Type B pancreatic cell (in vitro differentiated cells): ENCODE measurements at regions not wholly inside any gene's neighbourhood (a gene's known extent, or its start where the extent isn't known, plus 50 kb on each side); places are given as distances from the start of the nearest gene placed in this dataset.

Experiments used
- DNase-seq: peaks from one replicate; pipeline ENCODE4 v3.0.0; 2021; ENCODE audit warnings: mixed read lengths; ENCODE audit not compliant: unreplicated experiment; ENCODE audit errors: extremely low spot score
- H3K27ac Mint-ChIP-seq: 2 replicates; pipeline ENCODE4 v1.8.0; 2021; ENCODE audit warnings: mild to moderate bottlenecking, mixed read lengths
- H3K27me3 Mint-ChIP-seq: 2 replicates; pipeline ENCODE4 v1.8.0; 2021; ENCODE audit warnings: mixed read lengths
- H3K36me3 Mint-ChIP-seq: 2 replicates; pipeline ENCODE4 v1.8.0; 2021; ENCODE audit warnings: mixed read lengths
- H3K4me1 Mint-ChIP-seq: one replicate; pipeline ENCODE4 v1.8.0; 2021; ENCODE audit warnings: mixed read lengths; ENCODE audit not compliant: unreplicated experiment
- H3K4me3 Mint-ChIP-seq: 2 replicates; pipeline ENCODE4 v1.8.0; 2021; ENCODE audit warnings: mild to moderate bottlenecking, mixed read lengths
- H3K9me3 Mint-ChIP-seq: 2 replicates; pipeline ENCODE4 v1.8.0; 2021; ENCODE audit warnings: mixed read lengths
- CTCF ChIP-seq: fragments of 200-600 bp; sonication (generic); conservative IDR thresholded peaks from 2 replicates; pipeline ENCODE4 v1.5.0; 2021; ENCODE audit warnings: antibody characterized with exemption, mild to moderate bottlenecking

- Mint-ChIP-seq H3K36me3 (no peaks in the 10 kb centered on the region), H3K4me3 (no peak overlapping the region), H3K9me3 (peaks cover under 1% of the 10 kb centered on the region), H3K27ac (no peak overlapping the region), H3K4me1 (peaks cover 5% of the 10 kb centered on the region), H3K27me3 (peaks cover 5% of the 10 kb centered on the region)
- DNase-seq, result no peak
- TF ChIP-seq CTCF, result no peak
These were observed 89.6 kb downstream of the MCFD2 start for GRCh38 chr2:46825939-46826568.

GRCh38 chr2:46825231-46825938 is 90.2 kb downstream of the MCFD2 start:
- peaks cover 8% of the 10 kb centered on the region for H3K27me3 Mint-ChIP-seq
- TF ChIP-seq CTCF, result no peak
- H3K9me3 Mint-ChIP-seq, result no peaks in the 10 kb centered on the region
- H3K4me3 Mint-ChIP-seq, result no peak overlapping the region
- no peaks in the 10 kb centered on the region for H3K36me3 Mint-ChIP-seq
- no peak overlapping the region for H3K27ac Mint-ChIP-seq
- no peak for DNase-seq
- peaks cover 5% of the 10 kb centered on the region for H3K4me1 Mint-ChIP-seq

GRCh38 chr2:46824611-46825010 is 91.0 kb downstream of the MCFD2 start:
- no peak for TF ChIP-seq CTCF
- Mint-ChIP-seq H3K36me3 (no peaks in the 10 kb centered on the region), H3K4me1 (peaks cover 5% of the 10 kb centered on the region), H3K4me3 (no peak overlapping the region), H3K27me3 (peaks cover 11% of the 10 kb centered on the region), H3K27ac (no peak overlapping the region), H3K9me3 (no peaks in the 10 kb centered on the region)
- DNase-seq, result no peak

GRCh38 chr2:46821600-46821999 is 94.0 kb downstream of the MCFD2 start:
- peaks cover 8% of the 10 kb centered on the region for H3K27me3 Mint-ChIP-seq
- DNase-seq, result no peak
- no peak overlapping the region for H3K4me3 Mint-ChIP-seq
- no peaks in the 10 kb centered on the region for H3K9me3 Mint-ChIP-seq
- peaks cover 9% of the 10 kb centered on the region for H3K4me1 Mint-ChIP-seq
- H3K36me3 Mint-ChIP-seq, result no peaks in the 10 kb centered on the region
- H3K27ac Mint-ChIP-seq, result no peak overlapping the region
- no peak for TF ChIP-seq CTCF

- no peak overlapping the region for H3K4me3 Mint-ChIP-seq
- H3K27ac Mint-ChIP-seq, result no peak overlapping the region
- no peak for DNase-seq
- H3K27me3 Mint-ChIP-seq, result peaks cover 8% of the 10 kb centered on the region
- no peaks in the 10 kb centered on the region for H3K36me3 Mint-ChIP-seq
- H3K9me3 Mint-ChIP-seq, result no peaks in the 10 kb centered on the region
- no peak for TF ChIP-seq CTCF
- H3K4me1 Mint-ChIP-seq, result peaks cover 5% of the 10 kb centered on the region
These were observed 96.8 kb downstream of the MCFD2 start for GRCh38 chr2:46818819-46819218.
